Renal pelvis (tissue), 1 donor: ENCODE measurements at regions not wholly inside any gene's neighbourhood (a gene's known extent, or its start where the extent isn't known, plus 50 kb on each side); places are given as distances from the start of the nearest gene placed in this dataset.
A peak's percentile ranks its signal among the peaks of the same experiment; 100 is the strongest.
"Not testable (repeated sequence)": the region's sequence is repeated elsewhere in the genome, so short reads cannot be mapped to it uniquely, and the experiment has no call there.

Experiments
- DNase-seq: peaks from one replicate; pipeline ENCODE4 v3.0.0-alpha.2; 2013

DNA sequence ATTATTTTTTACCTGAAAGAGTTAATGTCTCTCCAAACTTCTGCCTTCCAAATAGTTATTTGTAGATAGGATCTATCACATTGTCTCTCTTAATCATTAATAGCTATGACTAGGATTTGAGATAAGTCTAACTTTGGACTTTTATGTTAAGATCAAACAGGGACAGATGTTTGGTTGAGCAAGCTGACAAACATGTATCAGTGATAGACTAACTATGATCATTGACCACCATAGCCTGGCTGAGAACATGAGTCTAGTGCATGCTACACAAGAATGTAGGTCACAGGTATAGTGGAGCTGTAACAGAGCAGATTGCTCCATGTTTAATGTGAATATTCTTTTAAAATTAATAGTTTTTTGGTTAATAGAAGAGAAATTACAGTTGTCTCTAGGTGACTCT, 52.0 kb downstream of the SYT15B start:
- DNase-seq = not testable (repeated sequence)

DNA sequence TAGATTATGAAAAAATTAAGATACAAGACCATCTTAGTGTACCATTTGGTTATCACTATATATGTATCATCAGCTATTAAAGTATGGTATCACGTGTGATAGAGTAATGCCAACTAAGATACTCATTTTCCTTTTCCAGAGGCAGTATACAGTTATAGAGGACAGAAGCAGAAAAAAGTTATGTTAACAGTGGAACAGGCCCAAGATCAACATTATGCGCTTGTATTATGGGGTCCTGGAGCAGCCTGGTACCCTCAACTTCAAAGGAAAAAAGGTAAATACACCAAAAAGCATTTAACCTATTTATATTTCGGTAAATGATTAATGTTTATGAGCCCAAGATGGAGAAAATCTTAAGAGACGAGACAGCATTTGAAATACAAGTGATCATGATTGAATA, 52.9 kb downstream of the SYT15B start:
- DNase-seq = not testable (repeated sequence)

DNA sequence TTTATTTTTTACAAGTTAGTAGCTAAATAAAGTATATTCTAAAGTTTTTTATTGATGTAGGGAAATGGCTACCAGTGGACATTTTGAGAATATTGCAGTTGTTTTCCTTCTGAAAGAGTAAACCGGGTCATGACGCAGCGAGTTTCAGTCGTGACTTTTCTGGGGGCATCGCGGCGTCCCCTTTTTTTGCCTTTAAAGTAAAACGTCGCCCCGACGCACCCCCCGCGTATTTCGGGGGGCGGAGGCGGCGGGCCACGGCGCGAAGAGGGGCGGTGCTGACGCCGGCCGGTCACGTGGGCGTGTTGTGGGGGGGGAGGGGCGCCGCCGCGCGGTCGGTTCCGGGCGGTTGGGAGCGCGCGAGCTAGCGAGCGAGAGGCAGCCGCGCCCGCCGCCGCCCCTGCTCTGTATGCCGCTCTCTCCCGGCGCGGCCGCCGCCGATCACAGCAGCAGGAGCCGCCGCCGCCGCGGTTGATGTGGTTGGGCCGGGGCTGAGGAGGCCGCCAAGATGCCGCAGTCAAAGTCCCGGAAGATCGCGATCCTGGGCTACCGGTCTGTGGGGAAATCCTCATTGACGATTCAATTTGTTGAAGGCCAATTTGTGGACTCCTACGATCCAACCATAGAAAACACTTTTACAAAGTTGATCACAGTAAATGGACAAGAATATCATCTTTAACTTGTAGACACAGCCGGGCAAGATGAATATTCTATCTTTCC, 57.5 kb downstream of the SYT15B start:
- DNase-seq = not testable (repeated sequence)

DNA sequence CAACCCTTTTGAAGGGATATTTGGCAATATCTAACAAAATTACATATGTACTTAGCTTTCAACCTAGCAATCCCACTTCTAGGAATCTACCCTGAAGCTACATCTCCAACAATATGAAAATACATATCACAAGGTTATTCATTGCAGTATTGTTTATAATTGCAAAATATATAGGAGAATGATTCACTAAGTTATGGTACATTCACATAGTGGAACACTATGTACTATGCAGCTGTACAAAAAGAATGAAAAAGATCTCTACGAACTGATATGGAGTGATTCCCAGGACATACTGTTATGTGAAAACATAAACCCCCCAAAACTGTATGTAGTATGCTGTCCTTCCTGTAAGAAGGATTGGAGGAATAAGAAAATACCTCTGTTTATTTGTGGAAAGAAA, 62.1 kb downstream of the SYT15B start:
- DNase-seq = not testable (repeated sequence)

DNA sequence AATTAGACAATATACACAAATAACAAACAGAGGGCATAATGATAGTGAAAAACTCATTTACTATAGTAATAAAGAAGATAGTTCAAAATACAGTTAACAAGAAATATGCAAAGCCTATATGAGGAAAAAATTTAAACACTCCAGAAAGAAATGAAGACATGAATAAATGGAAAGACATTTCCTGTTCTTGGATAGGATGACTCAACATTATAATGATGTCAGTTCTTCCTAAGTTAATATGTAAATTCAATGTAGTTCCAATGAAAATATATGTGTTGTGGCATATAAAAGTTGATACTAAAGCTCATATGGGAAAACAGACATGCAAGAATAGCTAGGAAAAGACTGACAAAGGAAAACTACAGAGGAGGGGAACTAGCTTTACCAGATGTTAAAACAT, 63.5 kb downstream of the SYT15B start:
- not testable (repeated sequence) for DNase-seq

DNA sequence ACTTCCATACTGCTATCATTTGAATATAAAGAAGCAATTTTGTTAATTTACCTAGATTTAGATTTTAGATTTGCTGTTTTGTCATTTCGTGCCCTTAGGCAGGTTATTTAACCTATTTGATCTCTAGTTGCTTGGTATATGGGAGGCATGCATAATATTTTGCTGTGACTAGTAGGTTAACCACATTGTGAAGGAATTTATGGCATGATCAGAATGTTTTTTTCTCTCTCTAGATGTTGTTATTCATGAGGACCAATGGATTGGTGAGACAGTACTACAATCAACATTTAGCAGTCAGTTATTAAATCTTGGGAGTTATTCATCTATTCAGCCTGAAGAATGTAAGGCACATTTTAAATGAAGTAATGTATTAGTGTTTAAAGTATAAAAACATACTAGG, 67.2 kb downstream of the SYT15B start:
- not testable (repeated sequence) for DNase-seq

DNA sequence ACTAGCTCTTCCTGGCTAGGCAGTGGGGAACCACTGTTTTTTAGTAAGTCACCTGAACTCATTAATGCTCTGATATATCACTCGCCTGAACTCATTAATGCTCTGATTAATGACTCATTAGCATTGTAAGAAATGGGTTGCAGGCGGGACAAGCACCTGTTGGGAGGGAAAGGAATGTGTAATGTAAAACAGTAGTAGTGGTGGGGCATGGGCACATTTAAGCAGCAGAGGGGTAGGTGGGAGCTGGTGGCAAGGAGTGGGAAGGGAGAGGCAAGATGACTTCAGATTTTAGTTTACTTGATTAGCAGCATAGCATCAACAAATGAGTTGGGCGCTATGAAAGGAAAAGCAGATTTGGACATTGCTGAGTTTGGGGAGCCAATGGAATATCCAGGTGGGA, 68.2 kb downstream of the SYT15B start:
- not testable (repeated sequence) for DNase-seq

DNA sequence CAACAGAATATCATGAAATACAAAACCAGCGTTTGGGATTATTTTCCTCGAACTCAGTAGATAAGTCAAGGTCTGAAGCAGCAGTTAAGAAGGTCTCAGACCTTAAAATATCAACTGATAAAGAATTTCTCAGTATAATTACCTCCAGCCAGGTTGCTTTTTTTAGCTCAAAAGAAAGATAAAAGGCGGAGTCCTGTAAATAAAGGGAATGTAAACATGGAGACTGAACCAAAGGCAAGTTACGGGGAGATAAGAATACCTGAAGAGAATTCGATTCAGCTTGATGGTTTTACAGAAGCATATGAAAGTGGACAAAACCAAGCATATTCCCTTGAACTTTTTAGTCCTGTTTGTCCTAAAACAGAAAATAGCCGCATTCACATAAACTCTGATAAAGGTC, 73.1 kb downstream of the SYT15B start:
- DNase-seq = not testable (repeated sequence)

DNA sequence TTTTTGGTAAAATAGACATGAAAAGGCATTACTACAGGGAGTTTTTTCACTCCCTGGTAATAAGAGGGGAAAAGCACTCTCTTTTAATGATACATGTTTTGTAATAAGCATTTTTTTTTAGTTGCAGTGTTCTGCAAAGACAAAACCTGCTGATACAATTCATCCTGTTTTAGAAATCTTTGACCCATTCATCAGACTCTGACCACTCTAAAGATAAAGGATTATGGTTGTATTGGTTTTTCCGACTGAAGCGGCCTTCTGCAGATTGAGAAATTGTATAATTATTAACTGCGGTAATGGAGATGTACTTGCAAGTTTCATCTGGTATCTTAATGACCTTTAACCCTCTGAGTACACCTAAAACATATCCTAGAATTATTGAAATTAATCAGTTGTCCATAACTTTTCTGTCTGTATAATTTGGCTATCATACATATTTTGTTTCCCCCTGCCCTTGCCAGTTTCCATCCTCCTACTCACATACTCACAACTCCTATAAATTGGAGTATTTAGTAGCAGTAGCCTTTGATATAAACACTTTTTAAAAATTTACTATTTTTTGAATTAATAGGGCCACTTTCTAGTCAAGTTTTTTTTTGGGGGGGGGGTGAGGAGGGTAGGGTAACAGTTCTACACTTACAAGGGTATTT, 79.4 kb downstream of the SYT15B start:
- not testable (repeated sequence) for DNase-seq

DNA sequence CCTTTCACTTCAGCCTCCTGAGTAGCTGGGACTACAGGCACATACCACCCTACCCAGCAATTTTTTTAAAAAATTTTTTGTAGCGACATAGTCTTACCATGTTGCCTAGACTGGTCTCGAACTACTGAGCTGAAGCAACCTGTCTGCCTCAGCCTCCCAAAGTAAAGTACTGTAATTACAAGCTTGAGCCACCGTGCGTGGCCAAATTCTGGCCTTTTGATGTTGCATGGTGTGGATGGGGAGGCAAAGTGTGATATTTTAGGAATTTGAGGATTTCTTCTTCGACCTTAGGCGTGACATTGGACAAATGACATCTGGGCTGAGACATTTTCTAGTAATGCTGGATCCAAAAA, 81.8 kb downstream of the SYT15B start:
- DNase-seq = not testable (repeated sequence)

DNA sequence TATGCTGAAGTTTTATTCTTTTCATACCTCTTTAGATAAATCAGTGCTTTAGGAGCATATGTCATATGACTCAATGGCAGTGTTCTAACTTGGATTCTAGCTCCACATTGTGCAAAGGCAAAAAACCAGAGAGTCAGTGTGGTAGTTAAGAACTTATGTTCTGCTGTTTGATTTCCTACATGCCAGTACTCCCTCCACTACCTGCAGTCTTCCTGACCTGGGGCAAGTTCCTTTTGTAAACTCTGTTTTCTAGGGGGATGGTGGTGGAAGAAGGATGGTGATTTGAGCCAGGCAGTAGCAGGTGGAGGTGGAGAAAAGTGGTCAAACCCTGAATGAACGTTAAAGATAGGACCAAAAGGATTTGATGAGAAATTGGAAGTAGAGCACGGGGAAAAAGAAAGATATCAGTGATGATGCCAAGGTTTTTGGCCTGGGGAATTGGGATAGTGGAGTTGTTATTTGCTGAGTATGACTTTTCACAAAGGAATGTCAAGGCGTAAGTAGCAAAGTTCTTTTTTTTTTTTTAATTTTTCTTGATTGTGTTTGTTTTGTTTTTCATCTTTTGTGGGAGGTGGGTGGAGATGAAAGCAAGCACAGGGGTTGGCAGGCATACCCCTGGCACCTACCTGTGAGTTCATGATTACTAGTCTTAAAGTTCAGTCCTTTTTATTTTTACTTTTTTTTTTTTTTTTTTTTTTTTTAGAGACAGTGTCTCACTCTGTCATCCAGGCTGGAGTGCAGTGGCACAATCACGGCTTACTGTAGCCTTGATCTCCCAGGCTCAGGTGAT, 82.3 kb downstream of the SYT15B start:
- DNase-seq = not testable (repeated sequence)

DNA sequence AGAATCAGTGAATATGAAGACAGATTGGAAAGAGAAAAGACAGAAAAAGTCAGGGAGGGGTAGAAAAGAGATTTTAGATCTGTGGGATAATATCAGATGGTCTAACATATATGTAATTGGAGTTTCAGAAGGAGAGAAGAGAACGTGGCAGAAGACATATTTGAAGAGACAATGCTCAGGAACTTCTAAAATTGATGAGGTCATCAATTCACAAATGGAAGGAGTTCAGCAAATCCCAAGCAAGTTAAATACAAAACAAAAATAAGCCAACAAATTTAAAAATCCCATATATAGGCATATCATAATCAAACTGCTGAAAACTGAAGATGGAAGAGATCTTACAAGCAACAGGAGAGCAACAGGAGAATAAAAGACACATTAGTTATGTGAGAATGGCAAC, 87.3 kb downstream of the SYT15B start:
- not testable (repeated sequence) for DNase-seq

DNA sequence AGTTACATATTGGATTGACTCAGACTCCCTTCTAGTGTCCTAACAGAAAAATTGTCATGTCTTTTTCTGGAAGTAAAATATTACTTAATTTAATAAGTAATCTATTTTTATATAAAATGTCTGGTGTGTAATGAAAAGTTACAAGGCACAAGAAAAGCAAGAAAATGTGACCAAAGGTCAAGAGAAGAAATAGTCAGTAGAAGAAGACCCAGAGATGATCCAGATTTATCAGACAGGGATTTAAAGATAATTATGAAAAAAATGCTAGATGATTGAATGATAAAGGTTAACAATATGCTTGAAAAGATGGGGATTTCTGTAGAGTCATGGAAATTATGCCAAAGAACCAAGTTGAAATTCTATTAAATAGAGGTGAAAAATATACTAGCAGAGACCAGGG, 87.8 kb downstream of the SYT15B start:
- DNase-seq = not testable (repeated sequence)

DNA sequence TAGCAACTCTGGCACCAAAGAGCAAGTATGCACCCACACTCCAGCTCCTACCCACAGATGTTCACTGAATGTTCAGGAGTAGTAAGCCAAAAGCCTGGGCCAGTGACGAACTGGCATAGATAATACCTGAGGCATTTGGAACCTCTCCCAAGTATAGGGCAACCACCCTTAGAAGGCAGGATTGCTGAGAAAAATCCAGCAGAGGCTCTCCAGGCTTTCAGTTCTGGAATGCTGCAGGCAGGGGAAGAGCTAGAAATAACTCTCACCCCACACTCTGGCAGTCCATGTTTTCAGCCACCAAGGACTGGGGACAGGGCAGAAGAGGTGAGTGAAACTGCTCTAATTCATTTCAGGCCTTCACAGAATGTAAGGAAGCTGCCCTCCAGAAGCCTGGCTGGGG, 90.3 kb downstream of the SYT15B start:
- not testable (repeated sequence) for DNase-seq

DNA sequence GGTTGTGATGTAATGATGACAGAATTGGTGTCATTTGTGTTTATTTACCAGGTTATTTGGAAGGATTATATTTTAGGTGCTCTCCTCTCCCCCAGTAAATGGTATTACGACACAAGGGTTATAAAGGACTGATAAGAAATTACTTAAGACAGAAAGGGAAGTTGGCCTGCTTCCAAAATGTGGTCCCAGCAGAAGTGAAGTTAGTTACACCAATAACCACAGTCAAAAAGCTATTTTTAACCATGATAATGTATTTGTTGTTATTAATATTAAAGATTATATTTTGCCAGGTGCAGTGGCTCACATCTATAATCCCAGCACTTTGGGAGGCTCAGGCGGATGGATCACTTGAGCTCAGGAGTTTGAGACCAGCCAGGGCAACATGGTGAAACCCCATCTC, 92.5 kb downstream of the SYT15B start:
- DNase-seq = not testable (repeated sequence)

DNA sequence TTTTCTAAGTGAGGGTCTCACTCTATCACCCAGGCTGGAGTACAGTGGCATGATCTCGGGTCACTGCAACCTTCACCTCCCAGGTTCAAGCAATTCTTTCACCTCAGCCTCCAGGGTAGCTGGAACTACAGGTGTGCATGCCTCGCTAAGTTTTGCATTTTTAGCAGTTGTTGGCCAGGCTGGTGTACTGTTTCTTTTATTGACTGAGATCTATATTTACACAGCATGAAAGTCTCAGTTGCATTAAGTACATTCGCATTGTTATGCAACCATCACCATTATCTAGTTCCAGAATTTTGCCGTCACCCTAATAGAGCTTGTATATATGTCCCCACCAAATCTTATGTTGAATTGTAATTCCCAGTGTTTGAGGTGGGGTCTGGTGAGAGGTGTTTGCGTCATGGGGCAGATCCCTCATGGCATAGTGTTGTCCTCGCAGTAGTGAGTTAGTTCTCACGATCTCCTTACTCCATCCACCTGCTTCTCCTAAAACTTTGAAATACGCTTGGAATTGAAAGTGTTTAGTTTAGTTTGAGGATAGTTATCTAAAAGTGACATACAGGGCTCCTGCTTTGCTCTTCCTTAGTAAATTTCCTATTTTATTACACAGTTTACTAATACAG, 101.3 kb downstream of the SYT15B start:
- not testable (repeated sequence) for DNase-seq

DNA sequence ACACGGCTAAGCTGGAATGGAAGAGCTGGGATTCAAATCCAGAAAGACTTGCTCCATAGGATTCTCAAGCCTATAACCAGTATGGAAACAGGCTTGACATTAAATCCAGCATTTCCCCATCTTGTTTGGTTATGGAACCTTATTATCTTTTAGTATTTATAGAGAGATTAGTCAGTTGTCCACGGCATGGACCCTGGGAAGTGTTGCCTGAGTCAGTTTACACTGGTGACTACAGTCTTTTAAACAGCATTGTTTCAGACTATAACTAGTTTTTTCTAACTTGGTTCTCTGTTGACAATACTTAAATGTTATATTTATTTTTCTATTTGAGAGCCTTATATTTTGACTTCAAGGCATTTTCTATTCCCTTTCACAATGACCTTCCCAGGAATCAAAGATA, 106.7 kb downstream of the SYT15B start:
- not testable (repeated sequence) for DNase-seq

DNA sequence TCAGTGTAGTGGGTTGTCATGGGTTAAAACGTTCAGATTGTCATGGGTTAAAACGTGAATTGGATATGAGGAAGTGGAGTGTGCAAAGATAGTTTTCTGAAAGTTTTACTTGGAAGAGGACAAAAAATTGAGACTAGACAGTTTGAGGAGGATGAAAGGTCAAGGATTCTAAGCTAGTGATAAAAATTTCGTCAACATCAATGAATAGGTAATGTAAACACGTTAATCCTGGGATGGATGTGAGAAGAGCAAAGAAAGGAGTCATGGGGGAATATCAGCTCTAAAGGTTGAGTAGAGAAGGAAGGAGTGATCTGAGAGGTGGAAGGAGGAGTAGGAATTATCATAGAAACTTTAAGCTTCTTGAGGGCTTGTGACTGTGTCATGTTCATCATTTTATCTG, 109.2 kb downstream of the SYT15B start:
- DNase-seq = not testable (repeated sequence)

DNA sequence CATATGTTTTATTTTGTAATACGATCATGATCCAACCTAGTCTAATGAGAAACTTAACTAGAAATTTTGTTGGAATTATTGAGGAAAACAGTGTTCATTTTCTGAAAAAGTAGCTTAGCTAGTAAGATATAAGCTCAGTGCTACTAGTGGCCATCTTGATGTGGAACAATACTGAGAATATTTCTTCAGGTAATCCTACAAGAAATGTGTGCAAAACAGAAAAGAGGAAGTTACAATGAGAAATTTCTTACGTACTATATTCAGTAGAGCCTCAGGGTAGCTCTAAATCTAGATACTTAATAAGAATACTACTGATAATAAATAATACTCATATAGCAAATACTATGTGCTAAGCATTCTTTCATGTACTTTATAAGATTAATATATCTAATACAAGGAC, 114.8 kb downstream of the SYT15B start:
- not testable (repeated sequence) for DNase-seq

DNA sequence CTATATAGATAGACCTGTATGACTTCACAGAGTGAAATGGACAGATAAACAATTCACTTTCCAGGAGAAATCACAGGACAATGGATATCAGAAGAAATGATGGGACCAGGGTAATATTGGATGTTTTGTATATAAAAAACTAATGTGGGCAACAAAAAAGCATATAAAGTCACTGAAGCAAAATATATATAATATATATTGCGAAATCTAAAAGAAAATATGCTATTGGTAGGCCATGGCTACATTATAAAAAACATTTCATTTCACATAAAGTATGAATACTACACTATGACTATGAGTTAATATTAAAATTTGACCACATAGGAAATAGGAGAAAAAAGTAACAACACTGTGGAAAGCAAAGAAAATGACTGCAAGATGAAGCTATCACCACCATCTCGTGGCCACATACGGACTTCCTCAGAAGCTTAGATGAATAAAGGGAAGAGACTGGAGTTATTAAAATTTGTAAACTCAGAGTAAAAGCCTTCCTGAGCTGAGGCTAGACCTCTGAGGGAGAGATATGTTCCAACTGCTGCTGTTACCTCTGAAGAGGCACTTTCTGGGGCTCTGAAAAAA, 115.8 kb downstream of the SYT15B start:
- not testable (repeated sequence) for DNase-seq

DNA sequence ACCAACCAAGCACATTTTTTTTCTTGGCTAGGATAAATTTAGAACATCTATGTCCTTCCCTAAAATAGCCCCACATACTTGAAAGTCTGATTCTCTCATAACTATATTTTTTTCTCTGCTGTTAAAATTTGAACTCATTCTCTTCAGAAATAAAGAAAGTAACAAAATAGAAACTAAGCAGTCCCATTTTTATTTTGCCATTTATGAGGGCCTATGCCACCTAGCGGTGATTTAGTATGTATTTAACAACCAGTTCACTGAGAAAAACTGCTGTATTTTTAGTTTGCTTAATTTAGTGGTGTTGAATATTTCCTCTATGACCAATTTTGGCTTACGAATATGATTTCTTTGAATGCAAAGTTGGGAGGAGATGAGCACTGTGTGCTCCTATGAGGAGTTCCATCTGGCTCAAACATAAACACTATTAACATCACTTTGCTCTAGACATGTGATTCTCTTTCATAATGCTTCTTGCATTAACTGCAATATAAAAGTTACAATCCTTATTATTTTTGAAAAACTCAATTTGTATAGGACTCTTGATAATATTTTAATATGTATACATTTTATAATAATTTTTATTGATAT, 116.6 kb downstream of the SYT15B start:
- peak; percentile 42 for DNase-seq

DNA sequence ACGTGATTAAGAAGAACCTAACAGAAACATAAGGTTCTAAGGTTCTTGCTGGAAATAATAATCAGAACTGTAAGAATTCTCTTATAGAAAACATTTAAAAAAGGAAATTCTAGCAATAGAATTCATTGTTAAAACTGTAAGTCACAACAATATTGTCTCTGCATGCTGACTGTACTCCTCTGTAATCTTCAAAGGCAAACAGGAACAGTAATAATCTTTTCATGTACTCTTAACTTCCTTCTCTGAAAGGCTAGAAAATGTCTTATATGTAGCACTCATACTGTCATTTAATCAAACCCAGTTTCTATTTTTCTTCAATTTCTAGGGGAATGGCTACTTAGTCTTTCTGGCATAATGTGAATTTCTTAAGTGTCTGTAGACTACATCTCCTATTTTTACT, 103.5 kb upstream of the AGAP9 start:
- DNase-seq = not testable (repeated sequence)
